ENCODE measurements at regions not wholly inside any gene's neighbourhood (a gene's known extent, or its start where the extent isn't known, plus 50 kb on each side); places are given as distances from the start of the nearest gene placed in this dataset.

- Histone ChIP-seq H3K4me3 (no peak overlapping the region), H3K27ac (no peak overlapping the region)
- TF ChIP-seq CTCF (IDR thresholded peaks at IDR 0.05), result no peak
- no peak for DNase-seq (ENCODE audit: low spot score)
These were observed 87.0 kb upstream of the GATA6 start for GRCh38 chr18:22082408-22082807.

- TF ChIP-seq CTCF (IDR thresholded peaks at IDR 0.05), result no peak
- Histone ChIP-seq H3K4me3 (no peak overlapping the region), H3K27ac (no peak overlapping the region)
- no peak for DNase-seq (ENCODE audit: low spot score)
These were observed 84.8 kb upstream of the GATA6 start for GRCh38 chr18:22084547-22084946.

GRCh38 chr18:22086973-22087372 lies 82.4 kb upstream of the GATA6 start:
- H3K27ac ChIP-seq, result no peak overlapping the region
- DNase-seq (ENCODE audit: low spot score), result no peak
- H3K4me3 ChIP-seq, result no peak overlapping the region
- no peak for TF ChIP-seq CTCF (IDR thresholded peaks at IDR 0.05)

- Histone ChIP-seq H3K4me3 (no peak overlapping the region), H3K27ac (no peak overlapping the region)
- TF ChIP-seq CTCF (IDR thresholded peaks at IDR 0.05), result no peak
- DNase-seq (ENCODE audit: low spot score), result no peak
These were observed 81.4 kb upstream of the GATA6 start for GRCh38 chr18:22088029-22088428.

- no peak for DNase-seq (ENCODE audit: low spot score)
- H3K4me3 ChIP-seq, result no peak overlapping the region
- no peak overlapping the region for H3K27ac ChIP-seq
- TF ChIP-seq CTCF (IDR thresholded peaks at IDR 0.05), result no peak
These were observed 80.3 kb upstream of the GATA6 start for GRCh38 chr18:22088996-22089640.

- H3K4me3 ChIP-seq, result no peak overlapping the region
- no peak for TF ChIP-seq CTCF (IDR thresholded peaks at IDR 0.05)
- no peak overlapping the region for H3K27ac ChIP-seq
- no peak for DNase-seq (ENCODE audit: low spot score)
These were observed 78.0 kb upstream of the GATA6 start for GRCh38 chr18:22091341-22091740.

GRCh38 chr18:22093731-22094357 lies 75.5 kb upstream of the GATA6 start:
- no peak for TF ChIP-seq CTCF (IDR thresholded peaks at IDR 0.05)
- no peak for DNase-seq (ENCODE audit: low spot score)
- H3K4me3 ChIP-seq, result no peak overlapping the region
- no peak overlapping the region for H3K27ac ChIP-seq
